ENCODE measurements at regions not wholly inside any gene's neighbourhood (a gene's known extent, or its start where the extent isn't known, plus 50 kb on each side); places are given as distances from the start of the nearest gene placed in this dataset.

DNA sequence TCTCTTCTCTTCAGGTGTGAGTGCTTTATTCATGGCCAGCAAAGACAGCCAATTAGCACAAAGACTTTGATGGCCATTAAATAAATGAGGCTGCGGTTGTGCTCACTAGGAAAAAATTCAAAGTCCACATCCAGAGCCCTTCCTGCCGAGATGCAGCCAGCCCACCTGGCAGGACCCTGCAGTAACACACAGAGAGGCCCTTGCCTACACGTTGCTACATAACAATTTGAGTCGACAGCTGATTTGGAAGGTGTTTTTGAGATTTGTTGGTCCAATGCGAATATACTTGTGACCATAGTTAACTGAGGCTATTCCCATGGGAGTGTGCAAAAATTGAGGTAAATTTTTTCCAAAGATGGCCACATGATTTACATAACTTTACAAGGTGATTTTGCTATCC lies 605.4 kb upstream of the HTR1E start:
- Histone ChIP-seq H3K27me3 (ENCODE audit: low read length) (no peaks in the 10 kb centered on the region), H3K9me2 (replicated peaks; ENCODE audit: low read length) (no peaks in the 10 kb centered on the region), H3F3A (ENCODE audit: low read length, unreplicated experiment) (no peaks in the 10 kb centered on the region), H3K27ac (ENCODE audit: low read length) (no peak overlapping the region), H3K9ac (ENCODE audit: low read length) (no peak overlapping the region), H3K4me1 (ENCODE audit: insufficient read depth, low read length) (no peaks in the 10 kb centered on the region), H2AFZ (ENCODE audit: low read length) (no peak overlapping the region), H4K20me1 (ENCODE audit: low read length) (no peaks in the 10 kb centered on the region), H3K79me2 (ENCODE audit: low read length) (no peaks in the 10 kb centered on the region), H3K36me3 (ENCODE audit: low read depth, low read length) (no peaks in the 10 kb centered on the region), H3K9me3 (ENCODE audit: low read length) (no peaks in the 10 kb centered on the region; the same call in 1 of the 2 replicates), H3K4me2 (ENCODE audit: low read length) (no peak overlapping the region), H3K4me3 (ENCODE audit: low read length) (no peak overlapping the region)
- ChIA-PET CTCF (no interaction called here), POLR2A (ENCODE audit: unreplicated experiment) (no interaction called here)
- intact Hi-C loops (cut with micrococcal nuclease): no loop called here
- no peak for TF ChIP-seq EZH2phosphoT487 (IDR thresholded peaks at IDR 0.05; ENCODE audit: borderline replicate concordance, low read length)
- TF ChIP-seq EZH2 (IDR thresholded peaks at IDR 0.05; ENCODE audit: low read length, unreplicated experiment): no peak
- no peak for TF ChIP-seq CTCF (conservative IDR thresholded peaks at IDR 0.05; ENCODE audit: low read depth, low read length)
- no peak for ATAC-seq
- BruUV-seq (replicated peaks): no TSS peak
- no peak for DNase-seq

- TF ChIP-seq EZH2phosphoT487 (IDR thresholded peaks at IDR 0.05; ENCODE audit: borderline replicate concordance, low read length): no peak
- no peak for TF ChIP-seq EZH2 (IDR thresholded peaks at IDR 0.05; ENCODE audit: low read length, unreplicated experiment)
- no peak for TF ChIP-seq CTCF (conservative IDR thresholded peaks at IDR 0.05; ENCODE audit: low read depth, low read length)
- H3K79me2 ChIP-seq (ENCODE audit: low read length): no peaks in the 10 kb centered on the region
- H3K9me2 ChIP-seq (replicated peaks; ENCODE audit: low read length): no peaks in the 10 kb centered on the region
- H3F3A ChIP-seq (ENCODE audit: low read length, unreplicated experiment): no peaks in the 10 kb centered on the region
- no peak overlapping the region for H3K27ac ChIP-seq (ENCODE audit: low read length)
- DNase-seq (no peak), ATAC-seq (no peak)
- no peak overlapping the region for H2AFZ ChIP-seq (ENCODE audit: low read length)
- POLR2A ChIA-PET (ENCODE audit: unreplicated experiment): no interaction called here
- H3K4me2 ChIP-seq (ENCODE audit: low read length): no peak overlapping the region
- H3K4me3 ChIP-seq (ENCODE audit: low read length): no peak overlapping the region
- CTCF ChIA-PET: no interaction called here
- no peaks in the 10 kb centered on the region for H3K27me3 ChIP-seq (ENCODE audit: low read length)
- no peaks in the 10 kb centered on the region for H3K36me3 ChIP-seq (ENCODE audit: low read depth, low read length)
- H3K9ac ChIP-seq (ENCODE audit: low read length): no peak overlapping the region
- no peaks in the 10 kb centered on the region for H4K20me1 ChIP-seq (ENCODE audit: low read length)
- H3K9me3 ChIP-seq (ENCODE audit: low read length): no peaks in the 10 kb centered on the region; the same call in 1 of the 2 replicates
- no peaks in the 10 kb centered on the region for H3K4me1 ChIP-seq (ENCODE audit: insufficient read depth, low read length)
- intact Hi-C loops (cut with micrococcal nuclease): no loop called here
- no TSS peak for BruUV-seq (replicated peaks)
Observed at GRCh38 chr6:86331265-86331840, 606.0 kb upstream of the HTR1E start.

DNA sequence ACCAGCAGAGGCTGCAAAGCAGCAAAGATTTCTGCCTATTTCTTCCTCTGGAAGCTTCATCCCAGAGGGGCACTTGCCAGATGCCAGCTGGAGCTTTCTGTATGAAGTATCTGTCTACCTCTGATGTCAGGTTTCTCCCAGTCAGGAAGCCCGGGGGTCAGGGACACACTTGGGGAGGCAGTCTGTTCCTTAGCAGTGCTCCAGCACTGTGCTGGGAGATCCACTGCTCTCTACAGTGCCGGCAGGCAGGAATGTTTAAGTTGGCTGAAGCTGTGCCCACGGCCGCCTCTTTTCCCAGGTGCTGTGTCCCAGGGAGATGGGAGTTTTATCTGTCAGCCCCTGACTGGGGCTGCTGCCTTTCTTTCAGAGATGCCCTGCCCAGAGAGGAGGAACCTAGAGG lies 631.1 kb upstream of the HTR1E start:
- H3K79me2 ChIP-seq (ENCODE audit: low read length): no peaks in the 10 kb centered on the region
- DNase-seq (no peak), ATAC-seq (no peak)
- BruUV-seq (replicated peaks): no TSS peak
- H3K4me1 ChIP-seq (ENCODE audit: insufficient read depth, low read length): no peaks in the 10 kb centered on the region
- CTCF ChIA-PET: no interaction called here
- TF ChIP-seq CTCF (conservative IDR thresholded peaks at IDR 0.05; ENCODE audit: low read depth, low read length) (no peak), EZH2phosphoT487 (IDR thresholded peaks at IDR 0.05; ENCODE audit: borderline replicate concordance, low read length) (no peak), EZH2 (IDR thresholded peaks at IDR 0.05; ENCODE audit: low read length, unreplicated experiment) (no peak)
- no peak overlapping the region for H3K27ac ChIP-seq (ENCODE audit: low read length)
- H3F3A ChIP-seq (ENCODE audit: low read length, unreplicated experiment): no peaks in the 10 kb centered on the region
- H4K20me1 ChIP-seq (ENCODE audit: low read length): no peaks in the 10 kb centered on the region
- H2AFZ ChIP-seq (ENCODE audit: low read length): no peak overlapping the region
- no peaks in the 10 kb centered on the region for H3K9me2 ChIP-seq (replicated peaks; ENCODE audit: low read length)
- no peak overlapping the region for H3K4me3 ChIP-seq (ENCODE audit: low read length)
- POLR2A ChIA-PET (ENCODE audit: unreplicated experiment): no interaction called here
- no peaks in the 10 kb centered on the region for H3K36me3 ChIP-seq (ENCODE audit: low read depth, low read length)
- no peaks in the 10 kb centered on the region for H3K27me3 ChIP-seq (ENCODE audit: low read length)
- no peak overlapping the region for H3K4me2 ChIP-seq (ENCODE audit: low read length)
- H3K9ac ChIP-seq (ENCODE audit: low read length): no peak overlapping the region
- intact Hi-C loops (cut with micrococcal nuclease): no loop called here
- H3K9me3 ChIP-seq (ENCODE audit: low read length): no peaks in the 10 kb centered on the region

All from PC-3 (cell line).